ENCODE measurements at regions not wholly inside any gene's neighbourhood (a gene's known extent, or its start where the extent isn't known, plus 50 kb on each side); places are given as distances from the start of the nearest gene placed in this dataset.

DNA sequence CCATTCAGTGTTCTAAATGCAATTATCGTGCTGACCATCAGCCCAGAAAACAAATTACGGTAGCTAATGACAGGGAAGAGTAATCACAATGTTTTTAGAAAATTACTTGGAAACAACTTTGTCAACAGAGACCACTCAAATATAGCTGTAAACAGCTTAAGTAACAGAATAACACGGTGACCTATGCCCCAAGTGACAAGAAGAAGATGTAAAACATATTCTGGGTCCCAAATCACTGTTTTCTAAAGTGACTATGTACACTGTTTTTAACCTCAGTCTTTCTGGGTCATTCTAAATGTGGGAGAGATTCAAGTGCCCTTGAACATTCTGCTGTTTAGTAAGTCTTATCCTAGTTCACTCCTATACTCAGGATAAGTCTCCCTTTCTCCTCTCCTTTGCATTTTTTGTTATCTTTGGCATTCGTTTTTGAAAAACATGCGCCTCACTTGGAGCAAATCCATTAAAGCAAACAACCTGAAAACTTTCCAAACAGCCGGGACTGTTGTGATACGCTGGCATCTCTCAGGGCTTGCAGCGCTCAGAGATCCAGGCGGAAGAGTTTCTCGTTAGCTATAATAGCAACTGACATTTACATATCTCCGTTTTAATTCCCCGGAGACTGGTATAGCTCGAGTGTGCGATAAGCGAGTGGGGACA, 114.5 kb upstream of the SOX4 start:
- DNase-seq (ENCODE audit: extremely low read depth, low read depth), result no peak
- TF ChIP-seq, protein P1, sequence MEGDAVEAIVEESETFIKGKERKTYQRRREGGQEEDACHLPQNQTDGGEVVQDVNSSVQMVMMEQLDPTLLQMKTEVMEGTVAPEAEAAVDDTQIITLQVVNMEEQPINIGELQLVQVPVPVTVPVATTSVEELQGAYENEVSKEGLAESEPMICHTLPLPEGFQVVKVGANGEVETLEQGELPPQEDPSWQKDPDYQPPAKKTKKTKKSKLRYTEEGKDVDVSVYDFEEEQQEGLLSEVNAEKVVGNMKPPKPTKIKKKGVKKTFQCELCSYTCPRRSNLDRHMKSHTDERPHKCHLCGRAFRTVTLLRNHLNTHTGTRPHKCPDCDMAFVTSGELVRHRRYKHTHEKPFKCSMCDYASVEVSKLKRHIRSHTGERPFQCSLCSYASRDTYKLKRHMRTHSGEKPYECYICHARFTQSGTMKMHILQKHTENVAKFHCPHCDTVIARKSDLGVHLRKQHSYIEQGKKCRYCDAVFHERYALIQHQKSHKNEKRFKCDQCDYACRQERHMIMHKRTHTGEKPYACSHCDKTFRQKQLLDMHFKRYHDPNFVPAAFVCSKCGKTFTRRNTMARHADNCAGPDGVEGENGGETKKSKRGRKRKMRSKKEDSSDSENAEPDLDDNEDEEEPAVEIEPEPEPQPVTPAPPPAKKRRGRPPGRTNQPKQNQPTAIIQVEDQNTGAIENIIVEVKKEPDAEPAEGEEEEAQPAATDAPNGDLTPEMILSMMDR (IDR thresholded peaks at IDR 0.05; ENCODE audit: low read depth, low read length), result no peak

DNA sequence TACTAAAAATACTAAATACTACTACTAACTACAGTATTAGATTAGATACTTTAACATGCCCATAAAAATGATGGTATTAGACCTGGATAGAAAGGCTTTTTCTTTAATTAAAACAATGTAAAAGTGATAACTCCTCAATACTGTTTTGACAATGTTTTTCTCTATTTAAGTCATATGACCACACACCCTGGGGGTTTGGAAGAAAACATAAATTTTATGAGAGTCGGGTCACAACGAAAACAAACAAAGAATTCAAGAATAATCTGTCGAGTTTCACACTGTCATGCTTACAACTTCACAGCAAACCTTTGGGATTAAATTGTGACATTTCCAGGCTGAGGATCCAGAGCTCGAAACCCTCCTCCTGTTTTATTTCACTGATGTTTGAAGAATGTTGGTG, 107.4 kb upstream of the SOX4 start:
- DNase-seq (ENCODE audit: extremely low read depth, low read depth), result no peak
- TF ChIP-seq, protein P1 (IDR thresholded peaks at IDR 0.05; ENCODE audit: low read depth, low read length), result no peak

DNA sequence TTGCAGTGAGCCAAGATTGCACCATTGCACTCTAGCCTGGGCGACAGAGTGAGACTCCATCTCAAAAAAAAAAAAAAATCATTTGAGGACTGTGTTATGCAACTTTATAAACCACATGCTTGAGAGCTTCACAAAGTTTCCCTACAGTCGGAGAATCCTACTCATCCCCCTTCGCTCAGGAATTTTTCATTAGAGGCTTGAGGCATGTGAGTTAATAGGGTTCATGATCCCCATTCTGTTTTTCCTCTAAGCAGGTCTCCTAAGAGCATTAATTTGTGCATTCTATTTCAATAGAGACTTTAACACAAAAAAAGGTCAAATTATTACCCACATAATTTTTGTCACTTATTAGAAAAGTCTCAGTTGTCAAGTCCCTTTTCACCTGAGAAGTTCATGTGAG, 103.7 kb upstream of the SOX4 start:
- TF ChIP-seq, protein P1 (IDR thresholded peaks at IDR 0.05; ENCODE audit: low read depth, low read length), result no peak
- DNase-seq (ENCODE audit: extremely low read depth, low read depth), result no peak

DNA sequence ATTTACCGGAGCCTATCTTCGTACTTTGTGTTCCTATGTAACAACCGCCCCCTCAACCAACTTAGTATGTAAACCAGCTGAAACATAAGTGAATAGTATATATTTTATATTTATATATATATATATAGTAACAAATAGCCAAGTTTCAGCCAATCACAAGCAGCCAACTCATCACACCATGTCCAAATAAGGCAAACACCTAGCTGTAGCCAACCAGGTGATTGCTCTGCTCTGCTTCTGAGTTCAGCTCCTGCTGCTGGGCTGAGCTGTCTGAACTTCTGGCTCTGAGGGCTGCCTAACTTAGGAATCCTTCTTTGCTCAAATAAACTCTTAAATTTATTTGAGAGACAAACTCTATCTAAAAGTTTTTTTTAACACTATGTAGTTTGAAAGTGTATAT, 101.6 kb upstream of the SOX4 start:
- TF ChIP-seq, protein P1 (IDR thresholded peaks at IDR 0.05; ENCODE audit: low read depth, low read length), result no peak

DNA sequence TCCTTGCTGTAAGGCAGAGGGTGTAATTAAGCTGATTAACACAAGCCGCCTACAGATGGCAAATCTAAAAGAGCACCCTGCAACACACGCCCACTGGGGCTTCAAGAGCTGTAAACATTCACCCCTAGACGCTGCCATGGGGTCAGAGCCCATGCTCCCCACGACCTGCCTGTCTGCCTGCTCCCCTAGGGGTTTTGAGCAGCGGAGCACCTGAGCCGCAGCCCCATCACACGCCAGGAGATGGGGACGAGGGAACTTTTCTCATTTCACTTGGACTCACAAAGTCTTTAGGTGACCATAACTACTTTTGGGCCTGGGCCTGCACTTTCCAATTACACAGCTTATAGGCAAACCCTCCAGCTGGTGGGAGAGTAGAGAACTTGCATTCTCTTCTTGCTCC, 99.0 kb upstream of the SOX4 start:
- TF ChIP-seq, protein P1 (IDR thresholded peaks at IDR 0.05; ENCODE audit: low read depth, low read length), result no peak
- DNase-seq (ENCODE audit: extremely low read depth, low read depth), result no peak

More for the DNA sequence above, 101.6 kb upstream of the SOX4 start:
- DNase-seq (ENCODE audit: extremely low read depth, low read depth), result no peak

DNA sequence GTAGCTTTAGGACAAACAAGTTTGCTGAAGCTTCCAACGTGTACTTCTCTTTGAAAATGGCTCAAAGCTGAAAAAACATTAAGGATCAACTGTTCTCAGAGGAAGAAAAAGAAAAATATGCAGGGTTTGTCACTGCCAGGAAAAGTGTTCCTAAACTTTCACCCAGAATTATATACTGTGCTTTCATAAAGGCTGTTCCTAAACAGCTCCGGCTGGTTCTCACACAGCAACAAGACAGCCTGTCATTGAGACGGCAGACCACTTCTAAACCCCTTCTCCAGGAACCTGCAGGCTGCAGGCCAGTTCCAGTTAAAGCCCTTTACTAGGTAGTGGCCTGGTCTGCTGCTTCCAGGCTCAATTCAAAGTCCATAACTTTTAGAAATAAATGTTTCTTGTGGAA, 97.4 kb upstream of the SOX4 start:
- DNase-seq (ENCODE audit: extremely low read depth, low read depth), result no peak
- TF ChIP-seq, protein P1 (IDR thresholded peaks at IDR 0.05; ENCODE audit: low read depth, low read length), result no peak

DNA sequence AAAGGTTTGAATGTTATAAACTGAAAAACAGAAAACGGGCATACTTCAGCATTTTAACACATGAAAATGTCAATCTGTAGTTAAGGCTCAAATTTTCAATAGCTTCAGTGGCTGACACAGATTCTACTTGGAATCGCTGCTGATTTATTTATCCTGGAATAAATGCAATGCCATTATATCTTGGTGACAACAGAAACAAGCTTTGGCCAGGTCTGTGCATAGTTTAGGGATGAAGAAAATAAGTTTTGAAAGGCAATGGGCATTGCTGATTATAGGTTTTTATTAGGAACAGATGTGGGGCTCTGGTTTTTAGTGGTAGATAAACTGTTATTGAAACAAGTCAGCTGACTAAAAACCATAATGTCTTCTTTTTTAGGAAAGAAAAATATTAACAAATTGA, 96.8 kb upstream of the SOX4 start:
- peak; percentile 14 for DNase-seq (ENCODE audit: extremely low read depth, low read depth)

More for the DNA sequence above, 96.8 kb upstream of the SOX4 start:
- TF ChIP-seq, protein P1 (IDR thresholded peaks at IDR 0.05; ENCODE audit: low read depth, low read length), result no peak
